Cardiac muscle cell (in vitro differentiated cells and primary cell): ENCODE measurements at regions not wholly inside any gene's neighbourhood (a gene's known extent, or its start where the extent isn't known, plus 50 kb on each side); places are given as distances from the start of the nearest gene placed in this dataset.

Source experiments
- DNase-seq, 2 donors: peaks; one replicate each; pipeline versions ENCODE4 v3.0.0 to v3.0.0-alpha.2; 2010 to 2017; ENCODE audit warnings: low read depth in 1 of 2, low spot score in 1 of 2
- H3K27ac ChIP-seq: fragments of 200-600 bp; sonication (generic); 2 replicates; pipeline ENCODE4 v1.5.1; 2016
- H3K27me3 ChIP-seq: fragments of 200-600 bp; sonication (generic); 2 replicates; pipeline ENCODE4 v1.6.0; 2016; ENCODE audit warnings: control low read depth
- H3K36me3 ChIP-seq: fragments of 200-600 bp; sonication (generic); 2 replicates; pipeline ENCODE4 v1.5.1; 2016; ENCODE audit warnings: control low read depth
- H3K4me1 ChIP-seq: fragments of 200-600 bp; sonication (generic); 2 replicates; pipeline ENCODE4 v1.8.1; 2017; ENCODE audit warnings: low read depth, mild to moderate bottlenecking, mixed run types
- H3K4me3 ChIP-seq: fragments of 200-600 bp; sonication (generic); 2 replicates; pipeline ENCODE4 v1.5.1; 2016; ENCODE audit warnings: mild to moderate bottlenecking
- H3K9me3 ChIP-seq: fragments of 200-600 bp; sonication (generic); 2 replicates; pipeline ENCODE4 v1.5.1; 2017; ENCODE audit warnings: low read depth, mild to moderate bottlenecking, control low read depth
- TF ChIP-seq, protein P1 (sequence below): IDR thresholded peaks from 2 replicates; pipeline ENCODE4 v1.5.1; 2012; ENCODE audit warnings: low read depth, mild to moderate bottlenecking, low read length

GRCh38 chr16:65263896-65264295, 142.0 kb upstream of the CDH11 start:
- DNase-seq = no peak
- H3K9me3 ChIP-seq = no peaks in the 10 kb centered on the region
- H3K4me1 ChIP-seq = peaks cover 4% of the 10 kb centered on the region
- no peak overlapping the region for H3K27ac ChIP-seq
- no peak overlapping the region for H3K4me3 ChIP-seq
- no peaks in the 10 kb centered on the region for H3K36me3 ChIP-seq
- TF ChIP-seq, protein P1, sequence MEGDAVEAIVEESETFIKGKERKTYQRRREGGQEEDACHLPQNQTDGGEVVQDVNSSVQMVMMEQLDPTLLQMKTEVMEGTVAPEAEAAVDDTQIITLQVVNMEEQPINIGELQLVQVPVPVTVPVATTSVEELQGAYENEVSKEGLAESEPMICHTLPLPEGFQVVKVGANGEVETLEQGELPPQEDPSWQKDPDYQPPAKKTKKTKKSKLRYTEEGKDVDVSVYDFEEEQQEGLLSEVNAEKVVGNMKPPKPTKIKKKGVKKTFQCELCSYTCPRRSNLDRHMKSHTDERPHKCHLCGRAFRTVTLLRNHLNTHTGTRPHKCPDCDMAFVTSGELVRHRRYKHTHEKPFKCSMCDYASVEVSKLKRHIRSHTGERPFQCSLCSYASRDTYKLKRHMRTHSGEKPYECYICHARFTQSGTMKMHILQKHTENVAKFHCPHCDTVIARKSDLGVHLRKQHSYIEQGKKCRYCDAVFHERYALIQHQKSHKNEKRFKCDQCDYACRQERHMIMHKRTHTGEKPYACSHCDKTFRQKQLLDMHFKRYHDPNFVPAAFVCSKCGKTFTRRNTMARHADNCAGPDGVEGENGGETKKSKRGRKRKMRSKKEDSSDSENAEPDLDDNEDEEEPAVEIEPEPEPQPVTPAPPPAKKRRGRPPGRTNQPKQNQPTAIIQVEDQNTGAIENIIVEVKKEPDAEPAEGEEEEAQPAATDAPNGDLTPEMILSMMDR = no peak
- no peaks in the 10 kb centered on the region for H3K27me3 ChIP-seq

DNA sequence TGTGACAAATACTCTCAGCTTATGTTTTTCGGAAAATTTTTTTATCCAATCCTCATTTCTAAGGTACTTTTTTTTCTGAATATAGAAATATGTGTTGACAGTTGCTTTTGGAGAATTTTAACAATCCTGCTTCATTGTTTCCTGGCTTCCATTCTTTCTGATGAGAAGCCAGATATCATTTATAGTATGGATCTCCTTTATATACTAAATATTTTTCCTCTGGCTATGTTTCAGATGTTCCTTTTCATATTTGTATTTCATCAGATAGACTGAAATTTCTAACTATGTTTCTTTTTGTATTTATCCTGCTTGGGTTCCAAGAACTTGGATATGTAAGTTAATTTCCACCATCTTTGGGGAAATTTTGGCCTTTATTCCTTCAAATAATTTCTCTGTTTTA, 138.9 kb upstream of the CDH11 start:
- no peak overlapping the region for H3K4me3 ChIP-seq
- no peak for DNase-seq
- no peak overlapping the region for H3K27ac ChIP-seq
- H3K36me3 ChIP-seq = no peaks in the 10 kb centered on the region
- H3K4me1 ChIP-seq = no peaks in the 10 kb centered on the region
- no peaks in the 10 kb centered on the region for H3K9me3 ChIP-seq
- TF ChIP-seq, protein P1 = no peak
- no peaks in the 10 kb centered on the region for H3K27me3 ChIP-seq

- no peaks in the 10 kb centered on the region for H3K36me3 ChIP-seq
- no peaks in the 10 kb centered on the region for H3K27me3 ChIP-seq
- TF ChIP-seq, protein P1 = no peak
- DNase-seq = no peak
- H3K4me3 ChIP-seq = no peak overlapping the region
- H3K4me1 ChIP-seq = peaks cover 11% of the 10 kb centered on the region
- H3K9me3 ChIP-seq = no peaks in the 10 kb centered on the region
- no peak overlapping the region for H3K27ac ChIP-seq
Observed at GRCh38 chr16:65254144-65254543, 132.3 kb upstream of the CDH11 start.

- DNase-seq = peak; percentile 84 to 91
- H3K9me3 ChIP-seq = no peaks in the 10 kb centered on the region
- H3K4me1 ChIP-seq = peaks cover 18% of the 10 kb centered on the region
- no peaks in the 10 kb centered on the region for H3K27me3 ChIP-seq
- peak overlapping the region; percentile 74 for H3K27ac ChIP-seq
- H3K36me3 ChIP-seq = no peaks in the 10 kb centered on the region
- H3K4me3 ChIP-seq = no peak overlapping the region
- TF ChIP-seq, protein P1 = no peak
Observed at GRCh38 chr16:65249768-65250167, 127.9 kb upstream of the CDH11 start.

DNA sequence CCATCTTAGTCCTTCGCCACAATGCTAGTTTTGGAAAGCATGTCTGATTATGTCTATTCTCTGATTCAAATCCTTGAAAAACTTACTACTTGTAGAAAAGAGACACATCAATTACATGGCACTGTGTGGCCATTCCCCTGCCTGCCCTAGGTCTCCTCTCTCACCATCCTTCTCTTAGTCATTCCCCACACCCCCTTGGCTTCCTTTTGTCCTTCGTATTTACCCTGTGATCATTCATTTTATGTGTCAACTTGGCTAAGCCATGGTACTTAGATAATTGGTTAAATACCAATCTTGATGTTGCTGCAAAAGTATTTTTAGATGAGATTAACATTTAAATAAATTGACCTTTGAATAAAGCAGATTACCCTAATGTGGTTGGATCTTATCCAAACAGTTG, 122.9 kb upstream of the CDH11 start:
- DNase-seq = no peak
- no peak overlapping the region for H3K27ac ChIP-seq
- TF ChIP-seq, protein P1 = no peak
- H3K4me3 ChIP-seq = no peak overlapping the region
- H3K4me1 ChIP-seq = peaks cover 23% of the 10 kb centered on the region
- no peaks in the 10 kb centered on the region for H3K27me3 ChIP-seq
- no peaks in the 10 kb centered on the region for H3K36me3 ChIP-seq
- H3K9me3 ChIP-seq = no peaks in the 10 kb centered on the region
